GM21576 (cell line): ENCODE measurements at regions not wholly inside any gene's neighbourhood (a gene's known extent, or its start where the extent isn't known, plus 50 kb on each side); places are given as distances from the start of the nearest gene placed in this dataset.

Experiments used
- ATAC-seq: cut with Tn5 transposase; IDR thresholded peaks from one replicate; pipeline ENCODE4 v1.9.1; 2021; ENCODE audit warnings: mild to moderate bottlenecking, moderate library complexity; ENCODE audit not compliant: unreplicated experiment

DNA sequence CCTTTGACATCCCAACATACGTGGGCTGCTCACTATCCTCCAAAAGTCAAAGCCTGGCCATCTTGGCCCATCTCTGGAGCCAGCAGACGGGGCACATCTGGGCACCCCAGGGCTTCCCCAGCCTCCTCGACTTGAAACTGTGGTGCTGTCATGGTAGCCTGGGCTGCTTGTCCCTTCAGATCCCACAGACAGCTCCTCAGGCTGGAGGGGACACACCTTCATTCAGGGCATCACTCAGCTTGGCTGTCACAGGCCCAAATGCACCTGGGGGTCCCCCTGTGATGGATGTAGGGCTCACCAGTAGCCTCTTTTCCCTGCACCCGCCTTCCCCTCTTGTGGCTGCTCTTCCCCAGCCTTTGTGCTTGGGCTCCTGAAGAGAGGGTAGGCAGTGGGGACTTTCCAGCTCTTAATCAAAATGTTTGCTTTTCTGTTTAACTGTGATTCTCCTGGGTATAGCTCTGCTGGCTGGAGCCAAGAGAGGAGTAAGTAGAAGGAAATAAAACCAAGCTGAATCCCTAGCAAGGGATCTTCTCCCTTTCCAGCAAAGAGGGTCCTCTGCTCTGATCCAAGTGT is 92.3 kb downstream of the GYPC start:
- no peak for ATAC-seq

DNA sequence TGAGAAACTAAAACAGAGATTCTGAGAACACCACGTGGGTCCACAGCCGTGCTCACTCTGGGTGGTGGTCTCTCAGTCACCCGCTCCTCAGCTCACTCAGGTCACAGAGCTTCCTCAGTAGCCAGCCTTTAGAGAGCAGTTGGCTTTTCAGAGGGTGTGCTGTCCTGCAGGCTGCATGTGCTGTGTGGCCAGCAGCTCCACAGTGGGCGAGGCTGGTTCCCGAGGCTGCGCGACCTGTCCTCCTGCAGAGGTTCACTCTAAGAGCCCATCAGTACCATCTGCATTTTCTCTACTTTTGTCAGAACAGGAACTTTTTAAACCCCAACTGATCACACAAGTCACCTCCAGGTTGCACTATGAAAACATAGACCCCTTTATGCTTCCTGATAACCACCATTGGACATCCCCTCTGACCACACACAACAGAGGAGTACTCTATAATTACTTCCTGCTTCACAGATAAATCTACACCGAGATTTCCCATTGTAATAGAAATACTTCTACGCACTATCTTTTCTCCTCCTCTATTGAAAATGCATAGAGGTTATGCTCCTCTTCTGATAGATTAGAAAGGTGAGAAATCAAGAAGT is 93.1 kb downstream of the GYPC start:
- ATAC-seq: no peak

DNA sequence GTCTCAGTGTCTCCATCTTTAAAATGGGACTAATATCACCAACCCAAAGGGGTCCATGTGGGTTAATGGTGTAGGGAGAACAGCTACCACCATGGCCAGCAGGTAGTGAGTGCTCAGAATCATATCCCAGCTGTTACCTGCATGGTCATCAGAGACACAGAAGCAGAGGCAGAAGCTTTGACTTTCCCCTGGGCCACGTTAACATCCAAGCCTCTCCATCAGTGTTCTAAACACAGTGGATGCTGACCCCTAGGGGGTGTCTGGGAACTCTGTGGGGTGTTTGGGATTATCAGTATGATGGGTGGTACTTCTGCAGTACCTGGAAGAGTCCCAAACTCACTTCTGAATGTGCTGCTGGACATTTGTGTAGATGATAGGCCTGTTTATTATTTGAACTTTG is 93.6 kb downstream of the GYPC start:
- no peak for ATAC-seq

DNA sequence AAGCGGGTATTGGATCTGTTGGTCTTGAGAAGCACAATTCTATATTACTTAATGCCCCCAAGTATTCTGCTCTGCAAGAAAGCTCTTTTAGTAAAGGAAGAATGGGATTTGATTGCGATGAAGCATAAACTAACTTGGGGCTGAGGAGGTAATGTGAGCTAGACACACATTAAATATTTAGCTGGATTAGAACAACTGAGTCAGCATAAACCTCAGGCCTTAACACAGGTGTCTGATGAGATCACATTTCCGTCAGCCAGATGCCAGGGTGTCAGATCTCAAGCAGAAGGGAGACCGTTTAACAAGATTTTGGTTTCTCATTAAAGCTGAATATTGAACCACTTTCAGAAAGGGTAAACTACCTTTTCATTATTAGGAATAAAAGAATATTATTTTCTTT is 94.5 kb downstream of the GYPC start:
- ATAC-seq: no peak

DNA sequence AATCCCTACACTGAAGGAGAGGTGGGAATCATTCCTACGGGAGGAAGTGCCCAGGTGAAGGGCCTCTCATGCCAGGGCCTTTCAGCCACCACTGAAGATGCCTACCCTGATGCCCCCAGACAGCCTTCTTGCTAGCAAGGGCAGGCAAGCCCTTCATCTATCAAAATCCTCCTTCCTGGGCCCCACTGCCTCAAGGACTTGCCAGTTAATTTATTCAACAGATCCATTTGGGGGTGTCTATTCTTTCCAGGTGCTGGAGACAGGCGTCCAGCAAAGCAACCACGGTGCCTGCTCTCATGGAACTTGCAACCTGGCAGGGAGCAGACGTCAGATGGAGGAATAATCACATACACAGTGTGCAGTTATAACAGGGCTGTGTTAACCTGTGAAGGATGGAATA is 95.5 kb downstream of the GYPC start:
- no peak for ATAC-seq

DNA sequence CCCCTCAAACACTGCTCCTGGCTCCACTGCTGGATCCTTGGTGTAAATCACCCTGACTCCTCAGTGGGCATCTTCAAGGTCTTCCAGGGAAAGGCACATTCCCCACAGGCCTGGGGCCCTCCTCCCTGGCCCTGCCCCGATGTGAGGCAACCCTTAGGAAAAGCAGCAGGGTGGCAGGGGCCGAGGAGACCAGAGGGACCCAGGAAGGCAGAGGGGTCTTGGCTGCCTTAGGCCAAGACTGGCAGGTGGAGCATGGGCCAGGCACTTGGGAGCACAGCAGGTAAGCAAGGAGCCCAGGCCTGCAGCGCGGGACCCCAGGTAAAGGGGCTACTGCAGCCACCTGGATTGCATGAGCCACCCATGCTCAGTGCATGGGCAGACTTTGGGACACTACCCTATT is 96.9 kb downstream of the GYPC start:
- no peak for ATAC-seq

DNA sequence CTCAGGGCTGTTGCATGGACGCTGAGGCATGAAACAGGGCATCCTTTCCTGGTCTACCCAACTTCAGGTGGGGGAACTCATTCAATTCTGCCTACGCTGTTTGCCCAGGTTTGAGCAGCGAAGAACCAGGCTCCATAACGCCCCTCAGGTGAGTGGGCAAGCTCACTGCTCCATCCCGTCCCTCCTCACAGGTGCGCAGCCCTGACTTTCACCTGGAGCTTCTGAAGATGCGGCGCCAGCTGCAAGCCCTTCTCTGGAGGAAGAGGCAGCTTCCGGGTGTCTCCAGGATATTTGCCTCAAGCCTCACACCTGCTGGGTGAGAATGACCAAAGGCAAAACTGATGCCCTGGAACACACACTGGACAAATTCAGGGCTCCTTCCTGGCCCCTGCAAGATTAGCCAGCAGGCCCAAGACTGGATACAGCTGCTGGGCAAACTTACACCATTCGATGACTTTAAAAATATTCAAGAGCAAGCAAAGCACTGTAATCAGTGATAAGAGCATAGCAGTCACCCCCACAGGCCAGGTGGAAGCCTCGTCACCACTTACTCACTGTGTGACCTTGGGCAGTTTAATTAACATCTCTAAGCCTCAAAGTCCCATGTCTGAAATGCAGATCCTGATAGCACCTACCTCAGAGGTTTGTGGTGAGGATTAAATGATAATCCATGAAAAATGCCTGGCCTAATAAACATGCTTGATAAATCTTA is 97.7 kb downstream of the GYPC start:
- ATAC-seq: no peak

DNA sequence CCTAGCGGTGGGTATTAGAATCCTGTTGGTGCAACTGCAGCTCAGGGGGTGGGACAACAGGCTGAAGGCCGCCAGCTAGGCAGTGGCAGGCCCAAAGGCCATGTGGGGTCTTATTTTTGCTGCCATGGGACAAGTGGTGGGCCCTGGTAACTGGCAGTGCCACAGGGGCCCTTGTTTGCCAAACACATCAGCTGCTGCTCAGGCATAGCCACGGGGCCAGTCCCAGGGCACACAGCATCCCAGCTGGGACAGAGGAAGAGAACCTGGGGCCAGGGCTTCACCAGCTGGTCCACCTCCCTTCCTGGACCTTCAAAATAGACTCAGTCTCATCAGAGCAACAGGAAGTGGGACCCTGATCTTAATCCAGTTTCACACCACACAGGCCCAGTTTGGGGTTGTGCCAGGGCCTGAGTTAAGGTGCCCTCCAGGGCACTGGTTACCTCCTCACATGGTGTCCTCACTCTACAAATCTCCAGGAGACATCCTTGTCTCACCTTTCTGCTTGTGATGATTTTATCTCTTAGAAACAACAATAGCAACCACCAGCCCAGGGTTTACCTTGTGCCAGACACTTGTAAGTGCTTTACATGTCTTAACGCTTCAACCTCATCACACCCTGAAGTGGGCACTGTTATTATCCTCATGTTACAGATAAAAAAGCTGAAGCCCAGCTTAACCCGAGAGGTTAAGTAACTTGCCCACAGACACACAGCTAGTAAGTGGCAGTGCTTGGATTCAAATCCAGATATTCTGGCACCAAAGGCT is 98.5 kb downstream of the GYPC start:
- no peak for ATAC-seq

DNA sequence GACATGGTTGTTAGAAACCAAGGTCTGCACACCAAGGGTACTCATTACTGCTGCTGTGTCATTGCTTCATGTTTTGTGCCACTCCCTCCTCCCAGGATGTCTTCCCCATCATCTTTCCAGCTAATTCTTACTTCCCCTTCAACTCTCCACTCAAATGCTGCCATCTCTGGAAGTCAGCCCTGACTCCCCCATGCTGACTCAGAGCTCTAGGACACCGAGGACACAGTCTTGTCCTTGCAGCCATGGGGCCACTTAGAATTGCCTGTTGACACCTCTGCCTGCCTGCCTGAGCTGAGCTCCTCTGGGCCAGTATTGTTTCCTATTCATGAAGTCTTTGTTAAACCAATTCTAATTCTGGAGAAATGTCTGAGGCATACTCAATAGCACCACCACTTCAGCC is 100.2 kb downstream of the GYPC start:
- no peak for ATAC-seq

DNA sequence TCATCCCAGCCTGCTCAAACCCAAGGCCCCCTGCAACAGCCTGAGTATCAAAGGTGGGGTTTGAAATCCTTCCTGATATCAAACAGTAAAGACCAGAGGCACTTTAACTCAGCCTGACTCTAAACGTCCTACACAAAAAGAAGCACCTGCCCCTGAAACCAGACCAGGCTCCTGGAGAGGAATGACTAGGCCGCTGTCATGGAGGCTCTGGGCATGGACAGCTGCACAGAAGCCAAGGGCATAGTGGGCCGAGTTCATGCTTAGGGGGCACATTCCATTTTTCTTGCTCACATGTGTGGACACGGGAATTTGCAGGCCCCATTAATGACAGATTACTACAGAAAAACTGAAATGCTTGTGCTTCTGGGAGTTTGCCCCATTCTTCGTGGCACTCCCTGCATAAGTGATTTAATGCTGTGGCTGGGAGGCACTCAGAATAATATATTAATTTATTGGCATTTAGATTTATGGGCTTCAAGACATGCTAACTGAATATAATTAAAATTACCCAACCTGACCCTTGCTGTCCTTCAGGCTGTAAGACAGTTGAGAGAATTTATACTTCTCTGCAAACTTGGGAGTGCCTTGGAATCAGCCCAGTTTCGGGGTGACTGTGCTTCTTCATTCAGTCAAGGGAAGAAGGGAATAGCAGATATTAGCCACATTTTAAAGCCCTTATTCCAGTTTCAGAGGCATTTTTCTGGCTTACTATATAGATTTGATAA is 105.5 kb downstream of the GYPC start:
- no peak for ATAC-seq

DNA sequence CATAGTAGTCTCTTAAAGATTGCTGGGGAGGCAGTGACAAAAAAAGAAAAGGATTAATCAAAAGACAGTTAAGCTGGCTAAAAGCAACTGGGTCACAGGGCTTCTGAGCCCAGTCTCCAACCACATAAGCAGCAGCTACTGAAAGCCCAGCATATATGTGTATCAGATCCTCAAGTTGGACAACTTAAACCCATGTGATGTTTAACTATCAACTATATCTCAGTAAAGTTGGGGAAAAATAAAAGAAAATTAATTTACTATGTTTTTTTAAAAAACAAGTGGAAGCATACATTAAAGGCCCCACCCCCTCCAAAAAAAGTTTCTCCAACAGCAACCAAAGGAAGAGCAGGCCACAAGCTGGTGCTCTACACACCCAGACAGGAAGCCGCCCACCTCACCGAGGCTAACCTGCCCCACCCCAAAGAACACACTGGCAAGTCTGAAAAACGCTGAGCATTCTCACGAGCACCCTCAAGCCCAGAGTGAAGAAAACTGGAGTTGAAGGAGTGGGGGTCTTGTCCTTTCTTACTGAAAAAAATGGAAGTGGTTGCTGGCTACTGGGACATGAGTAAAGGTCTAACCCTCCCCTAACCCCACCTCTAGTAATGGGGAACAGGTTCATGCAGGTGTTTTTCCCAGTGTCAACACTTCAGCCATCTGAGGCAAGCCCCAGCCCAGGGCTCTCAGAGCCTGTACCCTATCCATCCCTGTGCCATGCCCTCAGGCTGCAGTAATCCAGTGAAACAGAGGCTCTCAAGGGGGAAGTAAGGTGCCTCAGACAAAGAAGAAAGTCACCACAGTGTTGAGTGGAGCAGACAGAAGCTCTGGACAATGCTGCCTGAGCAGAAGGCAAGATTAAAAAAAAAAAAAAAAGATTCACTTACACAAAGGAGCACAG is 106.3 kb downstream of the GYPC start:
- ATAC-seq: peak; percentile 50

DNA sequence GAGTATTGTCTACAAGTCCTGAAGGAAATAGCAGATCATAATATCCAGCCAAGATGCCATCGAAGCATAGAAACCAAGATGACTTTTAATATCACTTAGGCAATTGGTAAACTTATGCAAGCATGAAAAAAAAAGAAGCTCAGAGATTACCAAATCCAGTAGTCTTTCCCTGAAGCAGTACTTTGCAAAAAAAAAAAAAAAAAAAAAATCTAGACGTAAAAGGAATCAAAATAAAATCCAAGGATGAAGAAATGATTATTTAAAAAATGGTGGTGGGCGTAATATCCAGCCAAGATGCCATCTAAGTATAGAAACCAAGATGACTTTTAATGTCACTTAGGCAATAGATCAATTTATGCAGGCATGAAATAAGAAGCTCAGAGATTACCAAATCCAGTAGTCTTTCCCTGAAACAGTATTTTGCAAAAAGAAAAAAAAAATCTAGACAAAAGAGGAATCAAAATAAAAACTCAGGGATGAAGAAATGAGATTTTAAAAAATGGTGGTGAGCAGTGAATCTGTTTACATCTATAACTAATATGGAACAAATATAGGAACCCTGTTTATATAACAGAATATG is 108.8 kb downstream of the GYPC start:
- no peak for ATAC-seq

DNA sequence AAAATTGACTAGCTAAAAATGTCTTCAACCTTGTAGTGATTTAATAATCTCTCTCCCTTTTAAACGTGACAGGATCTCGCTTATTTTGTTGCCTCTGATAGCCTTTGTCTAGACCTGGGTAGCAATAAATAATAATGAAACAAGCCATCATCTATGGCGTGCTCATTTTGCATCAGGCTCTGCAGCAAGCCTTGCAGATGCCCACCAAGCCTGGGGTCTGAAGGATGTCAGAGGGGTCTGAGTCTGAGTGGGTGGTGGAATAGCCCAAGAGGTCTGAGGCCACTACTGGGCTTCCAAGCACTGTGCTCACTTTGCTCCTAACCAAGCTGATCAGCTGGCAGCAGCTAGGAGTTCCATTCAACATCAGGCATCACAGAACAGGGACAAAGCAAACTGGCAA is 109.4 kb downstream of the GYPC start:
- ATAC-seq: no peak

DNA sequence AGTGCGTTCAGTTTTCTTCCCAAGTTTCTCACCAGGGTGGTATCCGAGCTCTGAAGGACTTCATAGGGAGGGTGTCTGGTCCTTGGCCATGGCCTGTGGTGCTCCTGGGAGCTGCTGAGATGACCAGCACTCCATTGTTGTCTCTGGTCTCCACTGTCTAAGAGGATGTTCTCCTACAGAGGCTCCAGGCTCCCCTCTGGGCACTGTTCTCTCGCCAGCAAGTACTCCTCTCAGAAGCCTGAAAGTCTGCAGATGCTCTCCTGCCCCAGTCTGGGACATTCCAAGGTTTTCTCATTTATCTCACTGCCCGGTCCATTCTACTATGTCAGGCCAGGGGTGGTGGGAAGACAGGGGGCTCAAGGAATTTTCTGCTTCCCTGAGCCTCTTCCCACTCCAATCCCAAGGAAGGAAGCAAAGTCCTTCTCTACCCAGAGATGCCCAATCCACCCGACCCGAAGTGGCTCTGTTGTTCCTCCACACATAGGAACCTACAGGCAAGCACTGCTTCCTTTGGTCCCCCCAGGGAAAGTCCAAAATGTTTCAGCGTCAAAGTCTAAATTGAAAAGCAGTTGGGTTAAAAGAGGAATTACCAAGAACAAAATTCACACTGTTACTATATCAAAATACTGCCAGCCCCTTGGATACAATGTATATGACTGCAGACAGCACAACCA is 110.5 kb downstream of the GYPC start:
- ATAC-seq: no peak

DNA sequence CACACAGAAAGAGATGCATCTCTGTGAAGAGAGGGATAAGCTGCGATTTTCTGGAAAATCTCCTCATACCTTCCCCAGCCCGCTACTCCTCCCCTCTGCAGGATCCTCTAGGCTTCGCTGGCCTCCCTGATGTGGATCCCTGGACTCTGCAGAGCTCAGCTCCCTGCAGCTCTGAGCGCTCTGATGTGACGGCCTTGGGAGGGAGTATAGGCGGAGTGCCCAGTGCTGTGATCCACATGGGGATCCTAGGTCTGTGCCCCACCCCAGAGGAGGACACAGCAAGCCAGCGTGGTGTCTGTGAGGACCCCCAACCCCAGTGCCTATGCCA is 111.0 kb downstream of the GYPC start:
- no peak for ATAC-seq

DNA sequence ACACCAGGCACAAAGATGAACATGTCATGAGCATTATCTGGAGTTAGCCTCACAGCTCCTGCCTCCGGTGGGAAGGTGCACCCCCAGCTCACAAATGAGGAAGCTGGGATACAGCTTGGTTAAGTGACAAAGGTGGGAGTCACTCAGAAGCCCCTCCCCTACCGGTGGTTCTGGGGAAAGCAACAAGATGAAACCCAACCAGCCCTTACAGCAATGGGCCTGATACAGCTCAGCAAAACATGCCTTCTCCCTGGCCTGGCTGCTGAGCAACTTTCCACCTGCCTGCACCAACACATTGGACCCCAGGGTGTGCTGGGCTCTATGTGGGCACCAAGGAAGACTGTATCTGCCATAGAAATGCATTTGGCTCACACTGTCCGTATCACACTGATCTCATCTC is 113.2 kb downstream of the GYPC start:
- ATAC-seq: no peak

DNA sequence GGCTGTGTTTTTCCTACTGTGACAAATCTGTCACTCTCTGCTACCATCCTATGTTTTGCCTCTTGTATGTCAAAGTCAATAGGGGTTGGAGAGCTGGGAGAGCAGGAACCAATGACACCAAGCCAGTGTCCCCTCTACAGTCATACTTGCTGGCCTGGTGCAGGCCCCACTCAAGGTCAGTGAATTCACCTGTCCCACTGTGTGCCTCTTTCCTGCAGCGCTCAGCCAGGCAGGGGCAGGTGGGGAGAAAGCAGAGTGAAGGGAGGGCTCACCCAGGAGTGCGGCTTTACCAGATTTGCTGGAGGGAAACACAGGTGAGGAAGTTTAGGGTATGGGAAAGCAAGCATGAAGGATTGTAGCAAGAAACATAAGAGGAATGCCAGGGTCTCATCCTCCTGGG is 114.5 kb downstream of the GYPC start:
- ATAC-seq: no peak

DNA sequence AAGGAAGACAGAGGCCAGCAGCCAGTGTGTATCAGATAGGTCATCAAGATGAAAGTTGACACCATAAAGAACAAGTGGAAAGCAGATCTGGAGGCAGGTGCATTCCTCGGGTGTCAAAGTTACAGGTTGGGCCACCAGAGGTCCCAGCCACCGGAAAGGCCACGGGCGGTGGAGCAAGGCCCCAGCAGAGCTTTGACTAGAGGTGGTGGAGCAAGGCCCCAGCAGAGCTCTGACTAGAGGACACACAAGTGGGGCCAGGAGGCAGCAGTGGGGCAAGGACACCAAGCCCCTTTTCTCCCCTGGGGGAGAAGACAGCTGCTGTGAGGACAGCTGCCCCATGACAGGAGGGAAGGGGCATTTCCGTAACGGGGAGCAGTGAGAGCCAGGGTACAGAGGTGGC is 115.1 kb downstream of the GYPC start:
- ATAC-seq: no peak

DNA sequence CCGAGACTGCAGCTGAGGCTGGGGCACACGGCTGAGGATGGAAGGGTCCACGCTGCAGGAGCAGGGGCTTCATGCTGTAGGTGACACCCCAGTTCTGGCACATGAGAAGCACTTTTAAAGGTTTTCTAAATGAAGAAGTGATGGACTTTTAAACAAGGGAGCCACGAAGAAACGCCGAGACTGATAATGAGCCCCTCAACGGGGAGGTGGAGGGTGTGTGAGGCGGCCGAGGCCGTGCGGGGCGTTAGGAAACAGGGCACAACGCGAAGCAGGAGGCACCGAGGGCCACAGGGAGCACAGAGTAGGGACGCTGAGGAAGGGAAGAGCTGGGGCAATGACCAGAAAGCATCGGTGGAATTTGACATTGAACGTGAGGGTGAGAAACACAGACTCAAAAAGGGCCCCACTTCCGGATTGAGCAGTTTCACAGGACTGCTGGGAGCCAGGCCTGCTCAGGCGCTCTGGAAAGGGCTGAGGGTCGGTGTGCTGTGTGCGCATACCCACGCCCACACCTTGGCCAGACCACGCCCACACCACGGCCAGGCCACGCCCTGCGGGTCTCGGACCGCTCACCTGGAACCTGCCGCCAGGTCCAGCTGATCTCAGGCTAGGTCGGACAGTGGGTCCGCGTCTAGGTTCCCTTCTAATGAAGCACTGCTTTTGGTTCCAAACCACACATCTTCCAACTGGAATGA is 115.7 kb downstream of the GYPC start:
- ATAC-seq: no peak
